HEK293 (cell line): ENCODE measurements at regions not wholly inside any gene's neighbourhood (a gene's known extent, or its start where the extent isn't known, plus 50 kb on each side); places are given as distances from the start of the nearest gene placed in this dataset.

Experiments used
- CTCF ChIA-PET: fragments of 350-600 bp; formaldehyde crosslinking; extraction: SDS; loops from one replicate; lab custom pipeline; 2021; ENCODE audit warnings: antibody characterized with exemption; lab: Yijun Ruan, JAX
- POLR2A ChIA-PET: fragments of 300-600 bp; formaldehyde crosslinking; extraction: SDS; loops from one replicate; lab custom pipeline; 2020; ENCODE audit warnings: antibody characterized with exemption, inconsistent platforms; lab: Yijun Ruan, JAX
- H3K27ac ChIP-seq: fragments of 200-500 bp; sonication (Bioruptor generic); 2 replicates; pipeline ENCODE4 v1.5.1; 2014; ENCODE audit warnings: low read depth, low read length, control low read depth, inconsistent platforms; ENCODE audit errors: extremely low read depth
- H3K36me3 ChIP-seq, 2 experiments: fragments of 200-500 bp in 1 of 2; sonication (Bioruptor generic) in 1 of 2; 1 replicate in 1 of 2; 2 replicates in 1 of 2; pipeline ENCODE4 v1.5.1; 2014 to 2017; ENCODE audit warnings: inconsistent platforms in 2 of 2, low read length in 2 of 2; ENCODE audit not compliant: control insufficient read depth in 2 of 2, insufficient read depth in 1 of 2
- H3K4me1 ChIP-seq: fragments of 200-500 bp; sonication (Bioruptor generic); 2 replicates; pipeline ENCODE4 v1.5.1; 2014; ENCODE audit warnings: mild to moderate bottlenecking, low read length, inconsistent platforms; ENCODE audit not compliant: control insufficient read depth, insufficient read depth
- H3K4me3 ChIP-seq: 2 replicates; pipeline ENCODE4 v1.5.1; 2011; ENCODE audit warnings: low read depth, mild to moderate bottlenecking, control low read depth, low read length, moderate library complexity
- H3K9me3 ChIP-seq: fragments of 200-500 bp; sonication (Bioruptor generic); 2 replicates; pipeline ENCODE4 v1.5.1; 2014; ENCODE audit warnings: low read depth, low read length, inconsistent platforms; ENCODE audit not compliant: control insufficient read depth, insufficient read depth
- BCL11B ChIP-seq: fragments of 450-650 bp; formaldehyde crosslinking; IDR thresholded peaks from 2 replicates; pipeline ENCODE4 v1.5.1; 2016; ENCODE audit warnings: low read depth, missing biosample characterization, missing genetic modification characterization
- IKZF3 ChIP-seq: fragments of 450-650 bp; IDR thresholded peaks from 2 replicates; pipeline ENCODE4 v1.5.0; 2018; ENCODE audit warnings: missing biosample characterization, mild to moderate bottlenecking, missing genetic modification characterization, moderate library complexity
- INSM2 ChIP-seq: fragments of 450-650 bp; formaldehyde crosslinking; IDR thresholded peaks from 2 replicates; pipeline ENCODE4 v1.5.1; 2016; ENCODE audit warnings: missing biosample characterization, missing genetic modification characterization
- MEIS1 ChIP-seq: sonication (generic); formaldehyde crosslinking; IDR thresholded peaks from 2 replicates; pipeline ENCODE4 v1.8.1; 2022; ENCODE audit warnings: missing genetic modification reagents, mild to moderate bottlenecking, borderline replicate concordance
- REPIN1 ChIP-seq: fragments of 450-650 bp; formaldehyde crosslinking; IDR thresholded peaks from 2 replicates; pipeline ENCODE4 v1.5.1; 2017; ENCODE audit warnings: missing biosample characterization, missing genetic modification characterization, low read depth
- TCF7L2 ChIP-seq: IDR thresholded peaks from 2 replicates; pipeline ENCODE4 v1.6.1; 2011; ENCODE audit warnings: low read depth, mild to moderate bottlenecking, inconsistent platforms, low read length, moderate library complexity, borderline replicate concordance
- ZBTB26 ChIP-seq: fragments of 450-650 bp; formaldehyde crosslinking; optimal IDR thresholded peaks from 2 replicates; pipeline ENCODE3; 2016; ENCODE audit warnings: missing biosample characterization, mild to moderate bottlenecking, missing genetic modification characterization
- ZFHX2 ChIP-seq: fragments of 450-650 bp; formaldehyde crosslinking; conservative IDR thresholded peaks from 2 replicates; pipeline ENCODE4 v1.5.1; 2016; ENCODE audit warnings: missing biosample characterization, missing genetic modification characterization
- ZNF121 ChIP-seq: fragments of 450-650 bp; formaldehyde crosslinking; IDR thresholded peaks from 2 replicates; pipeline ENCODE4 v1.5.1; 2016; ENCODE audit warnings: missing biosample characterization, missing genetic modification characterization
- ZNF140 ChIP-seq: fragments of 450-650 bp; formaldehyde crosslinking; IDR thresholded peaks from 2 replicates; pipeline ENCODE4 v1.5.1; 2016; ENCODE audit warnings: missing biosample characterization, missing genetic modification characterization
- ZNF157 ChIP-seq: fragments of 450-650 bp; formaldehyde crosslinking; IDR thresholded peaks from 2 replicates; pipeline ENCODE4 v1.5.1; 2016; ENCODE audit warnings: missing biosample characterization, missing genetic modification characterization
- ZNF169 ChIP-seq: fragments of 450-650 bp; formaldehyde crosslinking; IDR thresholded peaks from 2 replicates; pipeline ENCODE4 v1.5.1; 2016; ENCODE audit warnings: missing biosample characterization, missing genetic modification characterization
- ZNF18 ChIP-seq: fragments of 450-650 bp; formaldehyde crosslinking; IDR thresholded peaks from 2 replicates; pipeline ENCODE4 v1.5.1; 2016; ENCODE audit warnings: missing biosample characterization, missing genetic modification characterization
- ZNF292 ChIP-seq: fragments of 450-650 bp; formaldehyde crosslinking; IDR thresholded peaks from 2 replicates; pipeline ENCODE4 v1.5.1; 2016; ENCODE audit warnings: low read depth, missing biosample characterization, missing genetic modification characterization, borderline replicate concordance
- ZNF324 ChIP-seq: fragments of 450-650 bp; formaldehyde crosslinking; IDR thresholded peaks from 2 replicates; pipeline ENCODE4 v1.5.1; 2016; ENCODE audit warnings: missing biosample characterization, missing genetic modification characterization
- ZNF398 ChIP-seq: fragments of 450-650 bp; formaldehyde crosslinking; IDR thresholded peaks from 2 replicates; pipeline ENCODE4 v1.5.1; 2017; ENCODE audit warnings: missing biosample characterization, missing genetic modification characterization
- ZNF404 ChIP-seq: fragments of 450-650 bp; formaldehyde crosslinking; IDR thresholded peaks from 2 replicates; pipeline ENCODE4 v1.5.1; 2017; ENCODE audit warnings: missing biosample characterization, missing genetic modification characterization
- ZNF416 ChIP-seq: fragments of 450-650 bp; formaldehyde crosslinking; IDR thresholded peaks from 2 replicates; pipeline ENCODE4 v1.5.1; 2016; ENCODE audit warnings: missing biosample characterization, missing genetic modification characterization
- ZNF555 ChIP-seq: fragments of 450-650 bp; formaldehyde crosslinking; conservative IDR thresholded peaks from 2 replicates; pipeline ENCODE4 v1.5.1; 2017; ENCODE audit warnings: missing biosample characterization, mild to moderate bottlenecking, missing genetic modification characterization, inconsistent platforms
- ZNF571 ChIP-seq: fragments of 450-650 bp; formaldehyde crosslinking; IDR thresholded peaks from 2 replicates; pipeline ENCODE4 v1.5.0; 2017; ENCODE audit warnings: missing biosample characterization, missing genetic modification characterization
- ZNF623 ChIP-seq: fragments of 450-650 bp; formaldehyde crosslinking; IDR thresholded peaks from 2 replicates; pipeline ENCODE4 v1.5.1; 2016; ENCODE audit warnings: missing biosample characterization, missing genetic modification characterization
- ZNF626 ChIP-seq: fragments of 450-650 bp; sonication (Bioruptor Pico); formaldehyde crosslinking; IDR thresholded peaks from 2 replicates; pipeline ENCODE4 v1.5.1; 2018; ENCODE audit warnings: missing biosample characterization, missing genetic modification characterization, inconsistent platforms
- ZNF645 ChIP-seq: fragments of 450-650 bp; formaldehyde crosslinking; IDR thresholded peaks from 2 replicates; pipeline ENCODE4; 2016; ENCODE audit warnings: missing biosample characterization, missing genetic modification characterization
- ZNF704 ChIP-seq: fragments of 450-650 bp; formaldehyde crosslinking; IDR thresholded peaks from 2 replicates; pipeline ENCODE4 v1.5.1; 2016; ENCODE audit warnings: missing biosample characterization, missing genetic modification characterization
- ZNF76 ChIP-seq: fragments of 450-650 bp; formaldehyde crosslinking; IDR thresholded peaks from 2 replicates; pipeline ENCODE4; 2016; ENCODE audit warnings: low read depth, missing biosample characterization, missing genetic modification characterization, borderline replicate concordance
- ZNF768 ChIP-seq: fragments of 450-650 bp; formaldehyde crosslinking; IDR thresholded peaks from 2 replicates; pipeline ENCODE4 v1.5.1; 2018; ENCODE audit warnings: missing biosample characterization, mild to moderate bottlenecking, missing genetic modification characterization

- TF ChIP-seq ZNF704 (tag by site-specific recombination) (no peak), BCL11B (tag by site-specific recombination) (no peak), ZNF416 (tag by site-specific recombination) (no peak)
These were observed 405.8 kb upstream of the SASH1 start (continued) for GRCh38 chr6:147936703-147937470.

GRCh38 chr6:147941143-147941542 is 401.5 kb upstream of the SASH1 start:
- H3K4me1 ChIP-seq = no peaks in the 10 kb centered on the region
- H3K36me3 ChIP-seq = no peaks in the 10 kb centered on the region
- H3K4me3 ChIP-seq = no peak overlapping the region
- CTCF ChIA-PET = no interaction called here
- POLR2A ChIA-PET = no interaction called here
- TF ChIP-seq ZNF626 (tag by site-specific recombination) = no peak
- TF ChIP-seq TCF7L2 = no peak
- TF ChIP-seq ZNF623 (tag by site-specific recombination) = no peak
- TF ChIP-seq ZNF292 (tag by site-specific recombination) = no peak
- TF ChIP-seq MEIS1 = no peak
- TF ChIP-seq ZNF555 (tag by site-specific recombination) = no peak
- no peak for TF ChIP-seq ZNF157 (tag by site-specific recombination)
- no peak for TF ChIP-seq ZNF768 (tag by site-specific recombination)
- no peak for TF ChIP-seq REPIN1 (tag by site-specific recombination)
- TF ChIP-seq ZNF169 (tag by site-specific recombination) = no peak
- TF ChIP-seq ZNF121 (tag by site-specific recombination) = no peak
- TF ChIP-seq ZBTB26 (tag by site-specific recombination) = no peak
- TF ChIP-seq ZNF324 = no peak
- no peak overlapping the region for H3K27ac ChIP-seq
- no peaks in the 10 kb centered on the region for H3K9me3 ChIP-seq

- POLR2A ChIA-PET = no interaction called here
- H3K36me3 ChIP-seq = no peaks in the 10 kb centered on the region
- no peak overlapping the region for H3K4me3 ChIP-seq
- H3K4me1 ChIP-seq = no peaks in the 10 kb centered on the region
- H3K9me3 ChIP-seq = no peaks in the 10 kb centered on the region
- CTCF ChIA-PET = no interaction called here
- no peak overlapping the region for H3K27ac ChIP-seq
- TF ChIP-seq INSM2 (tag by site-specific recombination) (no peak), ZNF18 (tag by site-specific recombination) (no peak), ZNF404 (tag by site-specific recombination) (no peak), ZNF571 (tag by site-specific recombination) (no peak), ZNF140 (tag by site-specific recombination) (no peak), ZNF76 (tag by site-specific recombination) (no peak), ZNF645 (tag by site-specific recombination) (no peak), IKZF3 (no peak), ZNF398 (tag by site-specific recombination) (no peak), ZFHX2 (no peak)
These were observed 400.3 kb upstream of the SASH1 start for GRCh38 chr6:147942363-147942762.
